Fibroblast of upper back skin (primary cell): ENCODE measurements at regions not wholly inside any gene's neighbourhood (a gene's known extent, or its start where the extent isn't known, plus 50 kb on each side); places are given as distances from the start of the nearest gene placed in this dataset.
A peak's percentile ranks its signal among the peaks of the same experiment; 100 is the strongest.
"Not testable (repeated sequence)": the region's sequence is repeated elsewhere in the genome, so short reads cannot be mapped to it uniquely, and the experiment has no call there.

Source experiments
- DNase-seq: peaks from one replicate; pipeline ENCODE4 v3.0.0-alpha.2; 2013

- DNase-seq, result no peak
These were observed 52.4 kb upstream of the GOLGA8J start for GRCh38 chr15:30030345-30030744.

GRCh38 chr15:30023798-30024295, 58.9 kb upstream of the GOLGA8J start:
- DNase-seq, result peak; percentile 44

GRCh38 chr15:30010746-30011145, 72.0 kb upstream of the GOLGA8J start:
- no peak for DNase-seq

GRCh38 chr15:30008156-30008555, 74.6 kb upstream of the GOLGA8J start:
- DNase-seq, result no peak

- DNase-seq, result no peak
These were observed 81.2 kb upstream of the GOLGA8J start for GRCh38 chr15:30001602-30002001.

- DNase-seq, result no peak
These were observed 84.7 kb upstream of the GOLGA8J start for GRCh38 chr15:29998033-29998432.

GRCh38 chr15:29997499-29997898, 85.3 kb upstream of the GOLGA8J start:
- no peak for DNase-seq

GRCh38 chr15:29994284-29994683, 88.5 kb upstream of the GOLGA8J start:
- DNase-seq, result no peak

GRCh38 chr15:29990954-29991353, 91.8 kb upstream of the GOLGA8J start:
- no peak for DNase-seq

GRCh38 chr15:29990035-29990434, 92.7 kb upstream of the GOLGA8J start:
- DNase-seq, result no peak

- no peak for DNase-seq
These were observed 94.1 kb upstream of the GOLGA8J start for GRCh38 chr15:29988701-29989100.

- DNase-seq, result no peak
These were observed 95.8 kb upstream of the GOLGA8J start for GRCh38 chr15:29986946-29987345.

- no peak for DNase-seq
These were observed 104.1 kb upstream of the GOLGA8J start for GRCh38 chr15:29978411-29979382.

- not testable (repeated sequence) for DNase-seq
These were observed 108.7 kb upstream of the GOLGA8J start for GRCh38 chr15:29974056-29974455.

GRCh38 chr15:29972051-29972450, 110.7 kb upstream of the GOLGA8J start:
- DNase-seq, result no peak

GRCh38 chr15:29970402-29970695, 112.4 kb upstream of the GOLGA8J start:
- DNase-seq, result no peak

- no peak for DNase-seq
These were observed 113.0 kb upstream of the GOLGA8J start for GRCh38 chr15:29969562-29970401.

GRCh38 chr15:29968895-29969561, 113.7 kb upstream of the GOLGA8J start:
- no peak for DNase-seq

GRCh38 chr15:29968099-29968894, 114.5 kb upstream of the GOLGA8J start:
- no peak for DNase-seq

GRCh38 chr15:29962407-29962806, 120.3 kb upstream of the GOLGA8J start:
- DNase-seq, result no peak

- no peak for DNase-seq
These were observed 123.2 kb upstream of the GOLGA8J start for GRCh38 chr15:29959384-29960137.

- DNase-seq, result no peak
These were observed 130.0 kb upstream of the TJP1 start for GRCh38 chr15:29952225-29952624.
